ENCODE measurements at regions not wholly inside any gene's neighbourhood (a gene's known extent, or its start where the extent isn't known, plus 50 kb on each side); places are given as distances from the start of the nearest gene placed in this dataset.

DNA sequence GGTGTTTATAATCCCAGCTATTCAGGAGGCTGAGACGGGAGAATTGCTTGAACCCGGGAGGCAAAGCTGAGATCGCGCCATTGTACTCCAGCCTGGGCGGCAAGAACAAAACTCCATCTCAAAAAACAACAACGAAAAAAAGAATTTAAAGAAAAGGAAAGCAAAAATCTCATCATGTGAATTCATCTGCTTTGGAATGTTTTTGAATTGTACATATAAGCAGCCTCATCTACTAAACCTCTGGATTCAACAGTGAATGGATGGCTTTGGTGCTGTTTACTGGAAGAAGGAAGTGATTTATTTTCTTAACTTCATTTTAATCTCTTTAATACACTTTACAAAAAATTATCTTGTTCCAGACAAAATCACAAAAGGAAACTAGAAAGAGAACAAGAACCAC is 51.8 kb upstream of the PNRC1 start:
- TF ChIP-seq POLR2A (IDR thresholded peaks at IDR 0.05): no peak
- TF ChIP-seq CTCF (IDR thresholded peaks at IDR 0.05): no peak
